ENCODE measurements at regions not wholly inside any gene's neighbourhood (a gene's known extent, or its start where the extent isn't known, plus 50 kb on each side); places are given as distances from the start of the nearest gene placed in this dataset.

DNA sequence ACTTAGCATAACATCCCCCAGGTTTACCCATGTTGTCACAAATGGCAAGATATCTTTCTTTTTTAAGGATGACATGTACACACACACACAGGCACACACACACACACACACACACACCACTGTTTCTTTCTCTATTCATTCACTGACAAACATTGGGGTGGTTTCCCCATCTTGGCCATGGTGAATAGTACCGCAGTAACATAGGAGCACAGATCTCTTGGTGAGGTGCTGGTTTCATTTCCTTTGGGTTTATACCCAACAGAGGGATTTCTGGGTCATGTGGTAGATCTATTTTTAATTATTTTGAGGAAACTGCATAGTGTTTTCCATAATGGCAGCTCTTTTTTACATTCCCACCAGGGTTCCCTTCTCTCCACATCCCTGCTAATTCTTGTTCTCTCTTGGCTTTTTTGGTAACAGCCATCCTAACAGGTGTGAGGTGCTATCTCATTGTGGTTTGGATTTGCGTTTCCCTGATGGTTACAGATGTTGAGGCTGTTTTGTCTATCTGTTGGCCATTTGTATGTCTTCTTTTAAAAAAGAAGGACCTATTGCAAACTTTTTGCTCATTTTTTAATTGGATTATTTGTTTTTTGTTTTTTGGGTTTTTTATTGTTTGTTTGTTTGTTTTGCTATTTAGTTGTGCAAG, 251.7 kb upstream of the IRS2 start:
- H3K27me3 ChIP-seq = no peaks in the 10 kb centered on the region
- H3K4me1 ChIP-seq (replicated peaks in 1 of 2) = no peaks in the 10 kb centered on the region
- DNase-seq = no peak
- H3K27ac ChIP-seq = no peak overlapping the region
- WGBS, 4 donors = 75 to 87% (median 77%) methylated on average over 2 of the region's 2 CpGs
- TF ChIP-seq POLR2A (IDR thresholded peaks at IDR 0.05) = no peak
- TF ChIP-seq, protein P1, sequence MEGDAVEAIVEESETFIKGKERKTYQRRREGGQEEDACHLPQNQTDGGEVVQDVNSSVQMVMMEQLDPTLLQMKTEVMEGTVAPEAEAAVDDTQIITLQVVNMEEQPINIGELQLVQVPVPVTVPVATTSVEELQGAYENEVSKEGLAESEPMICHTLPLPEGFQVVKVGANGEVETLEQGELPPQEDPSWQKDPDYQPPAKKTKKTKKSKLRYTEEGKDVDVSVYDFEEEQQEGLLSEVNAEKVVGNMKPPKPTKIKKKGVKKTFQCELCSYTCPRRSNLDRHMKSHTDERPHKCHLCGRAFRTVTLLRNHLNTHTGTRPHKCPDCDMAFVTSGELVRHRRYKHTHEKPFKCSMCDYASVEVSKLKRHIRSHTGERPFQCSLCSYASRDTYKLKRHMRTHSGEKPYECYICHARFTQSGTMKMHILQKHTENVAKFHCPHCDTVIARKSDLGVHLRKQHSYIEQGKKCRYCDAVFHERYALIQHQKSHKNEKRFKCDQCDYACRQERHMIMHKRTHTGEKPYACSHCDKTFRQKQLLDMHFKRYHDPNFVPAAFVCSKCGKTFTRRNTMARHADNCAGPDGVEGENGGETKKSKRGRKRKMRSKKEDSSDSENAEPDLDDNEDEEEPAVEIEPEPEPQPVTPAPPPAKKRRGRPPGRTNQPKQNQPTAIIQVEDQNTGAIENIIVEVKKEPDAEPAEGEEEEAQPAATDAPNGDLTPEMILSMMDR (IDR thresholded peaks at IDR 0.05) = no peak
- intact Hi-C loops (cut with DNase I) = no loop called here
- no peak overlapping the region for H3K4me3 ChIP-seq
- no peaks in the 10 kb centered on the region for H3K36me3 ChIP-seq (replicated peaks in 1 of 2)
- no peaks in the 10 kb centered on the region for H3K9me3 ChIP-seq (replicated peaks in 1 of 3)

GRCh38 chr13:110036060-110036459, 249.7 kb upstream of the IRS2 start:
- H3K4me3 ChIP-seq = no peak overlapping the region
- H3K27me3 ChIP-seq = no peaks in the 10 kb centered on the region
- no peak for TF ChIP-seq POLR2A (IDR thresholded peaks at IDR 0.05)
- TF ChIP-seq, protein P1 (IDR thresholded peaks at IDR 0.05) = no peak
- H3K36me3 ChIP-seq (replicated peaks in 1 of 2) = no peaks in the 10 kb centered on the region
- H3K9me3 ChIP-seq (replicated peaks in 1 of 3) = no peaks in the 10 kb centered on the region
- no peak overlapping the region for H3K27ac ChIP-seq
- intact Hi-C loops (cut with DNase I) = no loop called here
- WGBS, 4 donors = 90 to 96% (median 94%) methylated on average over 3 of the region's 3 CpGs
- no peak for DNase-seq
- no peaks in the 10 kb centered on the region for H3K4me1 ChIP-seq (replicated peaks in 1 of 2)

- 54 to 65% (median 61%) methylated on average over 4 of the region's 4 CpGs for WGBS, 4 donors
- Histone ChIP-seq H3K36me3 (replicated peaks in 1 of 2) (no peaks in the 10 kb centered on the region), H3K4me1 (replicated peaks in 1 of 2) (no peaks in the 10 kb centered on the region), H3K27ac (no peak overlapping the region), H3K9me3 (replicated peaks in 1 of 3) (no peaks in the 10 kb centered on the region), H3K27me3 (no peaks in the 10 kb centered on the region), H3K4me3 (no peak overlapping the region)
- no peak for TF ChIP-seq POLR2A (IDR thresholded peaks at IDR 0.05)
- intact Hi-C loops (cut with DNase I) = no loop called here
- no peak for DNase-seq
These were observed 247.7 kb upstream of the IRS2 start for GRCh38 chr13:110034031-110034549.

- TF ChIP-seq, protein P1 (IDR thresholded peaks at IDR 0.05) = no peak
- TF ChIP-seq POLR2A (IDR thresholded peaks at IDR 0.05) = no peak
- Histone ChIP-seq H3K27ac (no peak overlapping the region), H3K4me3 (no peak overlapping the region), H3K9me3 (replicated peaks in 1 of 3) (no peaks in the 10 kb centered on the region), H3K4me1 (replicated peaks in 1 of 2) (no peaks in the 10 kb centered on the region), H3K27me3 (no peaks in the 10 kb centered on the region), H3K36me3 (replicated peaks in 1 of 2) (no peaks in the 10 kb centered on the region)
- DNase-seq = no peak
- WGBS, 4 donors = 63 to 73% (median 66%) methylated on average over 5 of the region's 5 CpGs
- intact Hi-C loops (cut with DNase I) = no loop called here
These were observed 246.6 kb upstream of the IRS2 start for GRCh38 chr13:110032969-110033368.

DNA sequence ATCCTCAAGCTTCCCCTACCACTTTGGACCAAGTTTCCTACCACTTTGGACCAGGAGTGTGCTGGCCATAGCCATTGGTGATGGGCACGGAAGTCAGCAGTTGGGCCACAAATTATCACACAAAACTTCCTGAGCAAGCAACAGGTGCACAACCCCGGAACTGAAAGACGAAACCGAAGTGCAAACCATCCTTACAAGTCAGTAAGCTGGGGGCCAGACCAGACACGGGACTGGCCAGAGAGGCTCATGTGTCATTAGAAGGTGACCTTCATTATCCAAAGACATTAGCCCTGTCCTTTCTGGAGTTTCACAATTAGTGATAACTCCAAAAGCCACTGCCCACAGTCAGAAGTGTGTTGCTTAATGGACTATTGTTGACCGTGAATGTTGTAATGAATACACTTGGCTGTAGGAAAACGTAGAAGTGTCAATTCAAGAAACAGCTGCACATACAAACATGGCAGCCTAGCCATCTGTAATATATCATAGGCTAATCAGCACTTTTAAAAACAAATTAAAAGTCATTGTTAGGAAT, 244.1 kb upstream of the IRS2 start:
- Histone ChIP-seq H3K9me3 (replicated peaks in 1 of 3) (no peaks in the 10 kb centered on the region), H3K27me3 (no peaks in the 10 kb centered on the region), H3K27ac (no peak overlapping the region), H3K36me3 (replicated peaks in 1 of 2) (no peaks in the 10 kb centered on the region), H3K4me1 (replicated peaks in 1 of 2) (no peaks in the 10 kb centered on the region), H3K4me3 (no peak overlapping the region)
- 57 to 77% (median 72%) methylated on average over 7 of the region's 7 CpGs for WGBS, 4 donors
- DNase-seq = no peak
- intact Hi-C loops (cut with DNase I) = no loop called here
- no peak for TF ChIP-seq POLR2A (IDR thresholded peaks at IDR 0.05)
- TF ChIP-seq, protein P1 (IDR thresholded peaks at IDR 0.05) = no peak

Measured in adrenal gland (tissue), 9 donors.